GM23338 (cell line): ENCODE measurements at regions not wholly inside any gene's neighbourhood (a gene's known extent, or its start where the extent isn't known, plus 50 kb on each side); places are given as distances from the start of the nearest gene placed in this dataset.

Experiments
- CREB1 ChIP-seq: fragments of 250-450 bp; sonication (Bioruptor Pico); IDR thresholded peaks from 2 replicates; pipeline ENCODE4 v1.5.0; 2020; ENCODE audit warnings: low read depth, mild to moderate bottlenecking, moderate library complexity
- CTCF ChIP-seq, 2 experiments: fragments of 200-600 bp in 1 of 2; sonication (generic) in 1 of 2; conservative IDR thresholded peaks; 2 replicates each; pipeline versions ENCODE4 v1.5.1 to v1.6.1; 2016 to 2017; ENCODE audit warnings: antibody characterized with exemption in 2 of 2, low read depth in 2 of 2, mild to moderate bottlenecking in 2 of 2, moderate library complexity in 1 of 2
- ETS1 ChIP-seq: IDR thresholded peaks from 2 replicates; pipeline ENCODE4 v1.6.1; 2016; ENCODE audit warnings: antibody characterized with exemption
- EZH2 ChIP-seq: fragments of 200-600 bp; sonication (generic); IDR thresholded peaks from one replicate; pipeline ENCODE4 v1.8.0; 2017; ENCODE audit warnings: antibody characterized with exemption, mild to moderate bottlenecking, low read depth; ENCODE audit not compliant: unreplicated experiment
- EZH2phosphoT487 ChIP-seq: fragments of 200-600 bp; sonication (generic); IDR thresholded peaks from one replicate; pipeline ENCODE4 v1.8.1; 2018; ENCODE audit warnings: antibody characterized with exemption; ENCODE audit not compliant: unreplicated experiment
- JUNB ChIP-seq: IDR thresholded peaks from one replicate; pipeline ENCODE4 v1.6.1; 2016; ENCODE audit warnings: antibody characterized with exemption; ENCODE audit not compliant: unreplicated experiment
- POLR2AphosphoS5 ChIP-seq: IDR thresholded peaks from 2 replicates; pipeline ENCODE4 v1.6.1; 2016; ENCODE audit warnings: antibody characterized with exemption, low read depth
- REST ChIP-seq: IDR thresholded peaks from one replicate; pipeline ENCODE4 v1.6.1; 2018; ENCODE audit warnings: antibody characterized with exemption; ENCODE audit not compliant: unreplicated experiment
- ZNF462 ChIP-seq: fragments of 250-450 bp; sonication (Bioruptor Pico); IDR thresholded peaks from 2 replicates; pipeline ENCODE4 v1.5.0; 2020; ENCODE audit warnings: mild to moderate bottlenecking, moderate library complexity

- TF ChIP-seq EZH2phosphoT487: no peak
- TF ChIP-seq CTCF (conservative IDR thresholded peaks at IDR 0.05; ENCODE audit: low read depth in 2 of 2): no peak
- no peak for TF ChIP-seq POLR2AphosphoS5
- TF ChIP-seq ETS1: no peak
- TF ChIP-seq ZNF462 (CRISPR knock-in tag): no peak
- TF ChIP-seq EZH2: no peak
- no peak for TF ChIP-seq JUNB
- no peak for TF ChIP-seq REST
- no peak for TF ChIP-seq CREB1 (CRISPR knock-in tag)
Measured at GRCh38 chr15:56532721-56533460, 68.0 kb upstream of the MNS1 start.
